Stromal cell of bone marrow (primary cell): ENCODE measurements at regions not wholly inside any gene's neighbourhood (a gene's known extent, or its start where the extent isn't known, plus 50 kb on each side); places are given as distances from the start of the nearest gene placed in this dataset.

Source experiments
- DNase-seq: peaks from one replicate; pipeline ENCODE4 v3.0.0-alpha.2; 2012; ENCODE audit warnings: low read depth

- DNase-seq = no peak
These were observed 65.0 kb upstream of the MEIS2 start for GRCh38 chr15:37165395-37165794.

GRCh38 chr15:37166402-37166801 is 66.1 kb upstream of the MEIS2 start:
- no peak for DNase-seq

- DNase-seq = no peak
These were observed 81.0 kb upstream of the MEIS2 start for GRCh38 chr15:37181339-37181738.

- no peak for DNase-seq
These were observed 99.2 kb upstream of the MEIS2 start for GRCh38 chr15:37199545-37199944.

- no peak for DNase-seq
These were observed 102.7 kb upstream of the MEIS2 start for GRCh38 chr15:37203050-37203449.

GRCh38 chr15:37204692-37205091 is 104.3 kb upstream of the MEIS2 start:
- DNase-seq = no peak

- no peak for DNase-seq
These were observed 106.3 kb upstream of the MEIS2 start for GRCh38 chr15:37206690-37207089.

- DNase-seq = no peak
These were observed 108.0 kb upstream of the MEIS2 start for GRCh38 chr15:37208146-37209040.

- DNase-seq = no peak
These were observed 108.7 kb upstream of the MEIS2 start for GRCh38 chr15:37209041-37209363.

- DNase-seq = no peak
These were observed 117.2 kb upstream of the MEIS2 start for GRCh38 chr15:37217567-37217966.

- DNase-seq = no peak
These were observed 118.1 kb upstream of the MEIS2 start for GRCh38 chr15:37218351-37218916.

- no peak for DNase-seq
These were observed 118.9 kb upstream of the MEIS2 start for GRCh38 chr15:37219211-37219701.

GRCh38 chr15:37220949-37221670 is 120.8 kb upstream of the MEIS2 start:
- no peak for DNase-seq

- no peak for DNase-seq
These were observed 121.4 kb upstream of the MEIS2 start for GRCh38 chr15:37221671-37222145.

GRCh38 chr15:37223089-37223488 is 122.7 kb upstream of the MEIS2 start:
- no peak for DNase-seq

- DNase-seq = no peak
These were observed 129.7 kb upstream of the MEIS2 start for GRCh38 chr15:37229855-37230619.

- DNase-seq = no peak
These were observed 145.0 kb upstream of the MEIS2 start for GRCh38 chr15:37245358-37245757.

GRCh38 chr15:37246065-37246464 is 145.7 kb upstream of the MEIS2 start:
- DNase-seq = no peak

GRCh38 chr15:37246856-37247255 is 146.5 kb upstream of the MEIS2 start:
- no peak for DNase-seq

GRCh38 chr15:37249249-37249648 is 148.9 kb upstream of the MEIS2 start:
- no peak for DNase-seq

GRCh38 chr15:37252530-37252929 is 152.2 kb upstream of the MEIS2 start:
- DNase-seq = no peak

- DNase-seq = peak; percentile 2
These were observed 153.5 kb upstream of the MEIS2 start for GRCh38 chr15:37253877-37254276.
